ENCODE measurements at regions not wholly inside any gene's neighbourhood (a gene's known extent, or its start where the extent isn't known, plus 50 kb on each side); places are given as distances from the start of the nearest gene placed in this dataset.

DNA sequence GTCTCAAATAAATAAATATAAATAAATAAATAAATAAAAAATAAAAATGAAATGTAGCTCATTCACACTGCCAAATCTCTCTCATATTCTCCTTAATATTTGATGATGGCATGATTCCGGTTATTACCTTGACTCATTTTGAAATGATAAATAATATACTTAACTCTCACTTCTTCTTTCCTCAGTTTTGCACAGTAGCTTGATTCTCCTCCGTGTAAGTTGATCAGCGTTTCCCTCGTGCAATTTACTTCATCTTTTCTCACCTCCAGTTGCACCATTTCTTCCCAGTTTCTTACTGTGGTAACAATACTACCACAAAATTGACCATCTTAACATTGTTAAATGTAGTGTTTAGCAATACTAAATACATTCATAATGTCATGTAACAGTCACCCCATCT, 111.6 kb downstream of the RIPK4 start:
- intact Hi-C loops (cut with DNase I): no loop called here
- Histone ChIP-seq H3K27me3 (no peaks in the 10 kb centered on the region), H3K27ac (no peak overlapping the region), H3K9me3 (no peaks in the 10 kb centered on the region), H3K4me3 (no peak overlapping the region), H3K36me3 (no peaks in the 10 kb centered on the region), H3K4me1 (peaks cover 12% of the 10 kb centered on the region)
- DNase-seq (ENCODE audit: extremely low spot score in 2 of 2): no peak
- TF ChIP-seq, protein P1, sequence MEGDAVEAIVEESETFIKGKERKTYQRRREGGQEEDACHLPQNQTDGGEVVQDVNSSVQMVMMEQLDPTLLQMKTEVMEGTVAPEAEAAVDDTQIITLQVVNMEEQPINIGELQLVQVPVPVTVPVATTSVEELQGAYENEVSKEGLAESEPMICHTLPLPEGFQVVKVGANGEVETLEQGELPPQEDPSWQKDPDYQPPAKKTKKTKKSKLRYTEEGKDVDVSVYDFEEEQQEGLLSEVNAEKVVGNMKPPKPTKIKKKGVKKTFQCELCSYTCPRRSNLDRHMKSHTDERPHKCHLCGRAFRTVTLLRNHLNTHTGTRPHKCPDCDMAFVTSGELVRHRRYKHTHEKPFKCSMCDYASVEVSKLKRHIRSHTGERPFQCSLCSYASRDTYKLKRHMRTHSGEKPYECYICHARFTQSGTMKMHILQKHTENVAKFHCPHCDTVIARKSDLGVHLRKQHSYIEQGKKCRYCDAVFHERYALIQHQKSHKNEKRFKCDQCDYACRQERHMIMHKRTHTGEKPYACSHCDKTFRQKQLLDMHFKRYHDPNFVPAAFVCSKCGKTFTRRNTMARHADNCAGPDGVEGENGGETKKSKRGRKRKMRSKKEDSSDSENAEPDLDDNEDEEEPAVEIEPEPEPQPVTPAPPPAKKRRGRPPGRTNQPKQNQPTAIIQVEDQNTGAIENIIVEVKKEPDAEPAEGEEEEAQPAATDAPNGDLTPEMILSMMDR (IDR thresholded peaks at IDR 0.05): no peak
- no peak for TF ChIP-seq POLR2A (IDR thresholded peaks at IDR 0.05)
- TF ChIP-seq POLR2AphosphoS5 (IDR thresholded peaks at IDR 0.05; ENCODE audit: insufficient read depth in 1 of 2, low read depth in 1 of 2): no peak

DNA sequence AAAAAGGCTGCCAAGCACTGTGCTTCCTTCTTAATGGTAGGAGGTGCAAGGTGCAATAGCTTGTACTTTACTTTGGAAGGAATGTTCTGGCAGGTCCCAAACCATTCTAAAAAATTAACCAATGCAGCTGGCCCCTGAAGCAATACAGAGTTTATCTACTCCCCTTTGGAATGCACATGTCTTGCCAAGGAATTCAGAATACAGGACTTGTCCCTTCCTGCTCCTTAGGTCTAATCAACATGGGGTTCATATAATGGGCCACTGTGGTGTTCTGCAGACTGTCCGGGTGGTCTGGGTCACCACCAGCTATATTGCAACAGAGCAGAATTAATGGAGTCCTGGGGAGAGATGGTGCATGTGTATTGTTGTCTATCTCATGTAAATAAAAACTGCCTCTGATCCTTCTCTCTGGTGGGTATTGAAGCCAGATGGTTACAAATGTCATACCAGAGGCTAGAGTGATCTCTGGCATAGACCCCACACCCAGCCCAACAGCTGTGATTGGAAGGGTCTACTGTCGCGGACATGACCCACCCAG, 112.8 kb downstream of the RIPK4 start:
- no peaks in the 10 kb centered on the region for H3K36me3 ChIP-seq
- TF ChIP-seq POLR2AphosphoS5 (IDR thresholded peaks at IDR 0.05; ENCODE audit: insufficient read depth in 1 of 2, low read depth in 1 of 2) (no peak), POLR2A (IDR thresholded peaks at IDR 0.05) (no peak)
- TF ChIP-seq, protein P1 (IDR thresholded peaks at IDR 0.05): no peak
- no peaks in the 10 kb centered on the region for H3K27me3 ChIP-seq
- H3K4me3 ChIP-seq: no peak overlapping the region
- H3K27ac ChIP-seq: no peak overlapping the region
- intact Hi-C loops (cut with DNase I): no loop called here
- H3K9me3 ChIP-seq: no peaks in the 10 kb centered on the region
- DNase-seq (ENCODE audit: extremely low spot score in 2 of 2): no peak
- H3K4me1 ChIP-seq: peaks cover 12% of the 10 kb centered on the region

DNA sequence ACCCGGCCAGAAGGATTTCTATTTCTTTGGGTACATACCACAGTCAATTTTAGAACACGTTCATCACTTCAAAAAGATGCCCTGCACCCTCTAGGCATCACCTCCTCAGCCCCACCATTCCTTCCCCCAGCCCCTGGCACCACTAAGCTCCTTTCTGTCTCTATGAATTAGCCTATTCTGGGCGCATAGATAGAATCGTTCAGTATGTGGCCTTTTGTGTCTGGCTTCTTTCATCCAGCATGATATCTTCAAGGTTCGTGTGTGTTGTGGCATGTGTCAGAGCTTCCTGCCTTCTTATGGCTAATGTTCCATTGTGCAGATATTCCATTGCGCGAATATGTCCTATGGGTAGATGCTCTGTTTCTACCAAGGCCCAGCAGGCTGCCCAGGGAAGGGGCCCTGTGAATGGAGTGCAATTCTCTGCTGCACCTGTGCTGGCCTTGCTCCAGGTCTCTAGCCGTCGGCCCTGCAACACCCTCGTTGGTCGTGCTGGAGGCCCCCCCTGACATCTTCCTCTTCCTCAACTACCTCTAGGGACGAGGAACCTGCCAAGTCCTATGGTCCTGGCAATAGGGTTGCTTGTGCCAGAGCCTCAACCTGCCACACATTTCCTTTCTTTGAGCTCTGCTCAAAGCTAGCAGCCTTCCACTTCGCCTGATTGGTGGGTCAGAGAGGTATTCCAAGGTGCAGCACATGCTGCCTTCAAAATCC, 113.5 kb downstream of the RIPK4 start:
- peaks cover 14% of the 10 kb centered on the region for H3K4me1 ChIP-seq
- intact Hi-C loops (cut with DNase I): no loop called here
- no peak for DNase-seq (ENCODE audit: extremely low spot score in 2 of 2)
- no peaks in the 10 kb centered on the region for H3K36me3 ChIP-seq
- H3K27me3 ChIP-seq: no peaks in the 10 kb centered on the region
- H3K4me3 ChIP-seq: no peak overlapping the region
- no peak for TF ChIP-seq POLR2AphosphoS5 (IDR thresholded peaks at IDR 0.05; ENCODE audit: insufficient read depth in 1 of 2, low read depth in 1 of 2)
- TF ChIP-seq, protein P1 (IDR thresholded peaks at IDR 0.05): no peak
- no peak for TF ChIP-seq POLR2A (IDR thresholded peaks at IDR 0.05)
- H3K27ac ChIP-seq: no peak overlapping the region
- no peaks in the 10 kb centered on the region for H3K9me3 ChIP-seq

DNA sequence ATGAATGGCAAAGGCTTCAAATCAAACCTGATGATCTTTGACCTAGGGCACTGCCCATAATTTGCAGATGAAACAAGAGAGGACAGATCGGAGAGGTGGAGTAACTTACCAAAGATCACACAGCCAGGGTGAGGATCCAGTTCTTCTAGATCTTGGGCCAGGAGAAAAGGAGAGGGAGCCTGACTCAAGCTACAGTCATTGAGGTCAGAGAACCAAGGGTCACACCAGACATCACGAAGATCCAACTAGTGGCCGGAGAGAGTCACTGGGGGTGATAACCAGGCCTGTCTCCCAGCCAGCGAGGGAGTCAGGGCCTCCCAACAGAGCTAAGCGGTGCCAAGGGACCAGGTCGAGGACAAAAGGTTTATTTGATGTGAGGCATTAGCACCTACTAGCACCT, 115.0 kb downstream of the RIPK4 start:
- H3K4me1 ChIP-seq: peaks cover 21% of the 10 kb centered on the region
- no peaks in the 10 kb centered on the region for H3K9me3 ChIP-seq
- H3K4me3 ChIP-seq: no peak overlapping the region
- no peaks in the 10 kb centered on the region for H3K36me3 ChIP-seq
- intact Hi-C loops (cut with DNase I): no loop called here
- no peak overlapping the region for H3K27ac ChIP-seq
- H3K27me3 ChIP-seq: no peaks in the 10 kb centered on the region
- no peak for DNase-seq (ENCODE audit: extremely low spot score in 2 of 2)
- TF ChIP-seq POLR2AphosphoS5 (IDR thresholded peaks at IDR 0.05; ENCODE audit: insufficient read depth in 1 of 2, low read depth in 1 of 2): no peak
- TF ChIP-seq, protein P1 (IDR thresholded peaks at IDR 0.05): no peak
- TF ChIP-seq POLR2A (IDR thresholded peaks at IDR 0.05): no peak

DNA sequence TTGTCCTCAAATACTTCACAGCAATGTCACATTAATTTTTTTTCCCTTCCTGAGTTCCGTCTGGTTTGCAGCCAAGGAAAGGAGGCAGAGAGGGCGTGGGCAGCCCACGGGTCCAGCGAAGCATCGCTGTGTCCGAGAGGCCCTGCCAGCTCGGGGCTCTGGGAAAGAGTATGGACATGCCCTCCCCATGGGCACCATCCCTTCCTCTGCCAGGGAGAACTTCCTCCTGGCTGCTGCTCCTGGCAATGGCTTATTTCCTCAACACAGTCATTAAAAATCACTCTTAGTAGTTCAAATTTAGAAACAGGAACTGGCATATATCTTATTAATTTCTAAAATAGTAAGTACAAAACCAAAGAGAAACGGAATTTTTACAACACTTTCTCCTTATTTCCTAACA, 115.4 kb downstream of the RIPK4 start:
- no peaks in the 10 kb centered on the region for H3K36me3 ChIP-seq
- no peaks in the 10 kb centered on the region for H3K27me3 ChIP-seq
- peaks cover 21% of the 10 kb centered on the region for H3K4me1 ChIP-seq
- no peak overlapping the region for H3K4me3 ChIP-seq
- DNase-seq (ENCODE audit: extremely low spot score in 2 of 2): no peak
- intact Hi-C loops (cut with DNase I): no loop called here
- TF ChIP-seq, protein P1 (IDR thresholded peaks at IDR 0.05): no peak
- no peak for TF ChIP-seq POLR2AphosphoS5 (IDR thresholded peaks at IDR 0.05; ENCODE audit: insufficient read depth in 1 of 2, low read depth in 1 of 2)
- no peak for TF ChIP-seq POLR2A (IDR thresholded peaks at IDR 0.05)
- no peaks in the 10 kb centered on the region for H3K9me3 ChIP-seq
- no peak overlapping the region for H3K27ac ChIP-seq

Measured in vagina (tissue), 2 donors.